ENCODE measurements at regions not wholly inside any gene's neighbourhood (a gene's known extent, or its start where the extent isn't known, plus 50 kb on each side); places are given as distances from the start of the nearest gene placed in this dataset.

- no peak for TF ChIP-seq CTCF (IDR thresholded peaks at IDR 0.05)
- TF ChIP-seq TP53 (CRISPR knock-in tag; IDR thresholded peaks at IDR 0.05): no peak
- no peak for TF ChIP-seq CBFB (CRISPR knock-in tag; IDR thresholded peaks at IDR 0.05; ENCODE audit: low read depth)
- TF ChIP-seq SP1 (CRISPR knock-in tag; conservative IDR thresholded peaks at IDR 0.05): no peak
- no peak for TF ChIP-seq ZNF121 (CRISPR knock-in tag; IDR thresholded peaks at IDR 0.05)
- TF ChIP-seq ELF4 (CRISPR knock-in tag; IDR thresholded peaks at IDR 0.05; ENCODE audit: low read depth): no peak
Measured at GRCh38 chr13:107342747-107343146, 774.8 kb upstream of the ARGLU1 start.
